Naive thymus-derived CD4-positive, alpha-beta T cell (primary cell): ENCODE measurements at regions not wholly inside any gene's neighbourhood (a gene's known extent, or its start where the extent isn't known, plus 50 kb on each side); places are given as distances from the start of the nearest gene placed in this dataset.

Experiments
- ATAC-seq: fragments of 150-1000 bp; cut with Tn5 transposase; 2 replicates; pipeline ENCODE4 v1.10.0; 2021; ENCODE audit warnings: mild to moderate bottlenecking, moderate library complexity
- CTCF ChIA-PET: fragments of 350-600 bp; sonication (Branson Sonifier 250); formaldehyde crosslinking; loops from one replicate; lab custom pipeline; 2021; ENCODE audit warnings: antibody characterized with exemption; lab: Charles Lee
- POLR2A ChIA-PET: fragments of 350-600 bp; sonication (Branson Sonifier 250); formaldehyde crosslinking; loops from one replicate; lab custom pipeline; 2021; ENCODE audit warnings: antibody characterized with exemption, inconsistent platforms; lab: Charles Lee
- DNase-seq, 9 donors: peaks; one replicate each; pipeline versions ENCODE4 v3.0.0 to v3.0.0-alpha.2; 2020 to 2022; ENCODE audit warnings: mixed read lengths in 1 of 9
- H3K27ac ChIP-seq: one replicate; pipeline ENCODE4 v1.7.0; 2013; ENCODE audit warnings: mild to moderate bottlenecking, low read depth, low read length, moderate library complexity
- H3K27me3 ChIP-seq, 2 donors: one replicate each; pipeline ENCODE4 v1.7.0; 2013; ENCODE audit warnings: low read length in 2 of 2, mild to moderate bottlenecking in 2 of 2, moderate library complexity in 2 of 2; ENCODE audit not compliant: control insufficient read depth in 2 of 2, insufficient read depth in 2 of 2
- H3K36me3 ChIP-seq, 3 experiments: 1 replicate in 2 of 3; 2 replicates in 1 of 3; pipeline ENCODE4 v1.7.0; 2013; ENCODE audit warnings: low read length in 3 of 3, mild to moderate bottlenecking in 3 of 3, moderate library complexity in 1 of 3; ENCODE audit not compliant: insufficient read depth in 3 of 3, control insufficient read depth in 2 of 3
- H3K4me1 ChIP-seq, 2 donors: one replicate each; pipeline ENCODE4 v1.7.0; 2013; ENCODE audit warnings: low read length in 2 of 2, mild to moderate bottlenecking in 2 of 2, moderate library complexity in 1 of 2; ENCODE audit not compliant: control insufficient read depth in 2 of 2, insufficient read depth in 2 of 2
- H3K4me3 ChIP-seq: 2 replicates; pipeline ENCODE4 v1.7.0; 2013; ENCODE audit warnings: mild to moderate bottlenecking, low read length
- H3K9me3 ChIP-seq, 3 experiments: 1 replicate in 2 of 3; 2 replicates in 1 of 3; pipeline ENCODE4 v1.7.0; 2013; ENCODE audit warnings: low read length in 3 of 3; ENCODE audit not compliant: control insufficient read depth in 2 of 3
- H3K27ac Mint-ChIP-seq, 9 donors: one replicate each; pipeline ENCODE4 v1.8.0; 2020 to 2022; ENCODE audit warnings: mixed read lengths in 9 of 9, mild to moderate bottlenecking in 8 of 9, moderate library complexity in 5 of 9, inconsistent platforms in 2 of 9
- H3K27me3 Mint-ChIP-seq, 5 donors: one replicate each; pipeline ENCODE4 v1.8.0; 2021 to 2022; ENCODE audit warnings: mixed read lengths in 5 of 5, mild to moderate bottlenecking in 1 of 5
- H3K36me3 Mint-ChIP-seq, 5 donors: one replicate each; pipeline ENCODE4 v1.8.0; 2020 to 2022; ENCODE audit warnings: mixed read lengths in 5 of 5, mild to moderate bottlenecking in 3 of 5, inconsistent platforms in 1 of 5
- H3K4me1 Mint-ChIP-seq, 7 donors: one replicate each; pipeline ENCODE4 v1.8.0; 2020 to 2022; ENCODE audit warnings: mixed read lengths in 7 of 7, mild to moderate bottlenecking in 3 of 7, inconsistent platforms in 1 of 7
- H3K4me3 Mint-ChIP-seq, 10 donors: one replicate each; pipeline ENCODE4 v1.8.0; 2020 to 2022; ENCODE audit warnings: mild to moderate bottlenecking in 10 of 10, mixed read lengths in 10 of 10, moderate library complexity in 6 of 10, inconsistent platforms in 2 of 10
- H3K9me3 Mint-ChIP-seq, 11 donors: one replicate each; pipeline ENCODE4 v1.8.0; 2020 to 2022; ENCODE audit warnings: mixed read lengths in 11 of 11, mild to moderate bottlenecking in 4 of 11, inconsistent platforms in 1 of 11, moderate library complexity in 1 of 11
- intact Hi-C, 2 donors: fragments of 100-400 bp; cut with micrococcal nuclease; formaldehyde crosslinking; loops; one replicate each; pipeline ENCODE4 v1.15.1; 2023

DNA sequence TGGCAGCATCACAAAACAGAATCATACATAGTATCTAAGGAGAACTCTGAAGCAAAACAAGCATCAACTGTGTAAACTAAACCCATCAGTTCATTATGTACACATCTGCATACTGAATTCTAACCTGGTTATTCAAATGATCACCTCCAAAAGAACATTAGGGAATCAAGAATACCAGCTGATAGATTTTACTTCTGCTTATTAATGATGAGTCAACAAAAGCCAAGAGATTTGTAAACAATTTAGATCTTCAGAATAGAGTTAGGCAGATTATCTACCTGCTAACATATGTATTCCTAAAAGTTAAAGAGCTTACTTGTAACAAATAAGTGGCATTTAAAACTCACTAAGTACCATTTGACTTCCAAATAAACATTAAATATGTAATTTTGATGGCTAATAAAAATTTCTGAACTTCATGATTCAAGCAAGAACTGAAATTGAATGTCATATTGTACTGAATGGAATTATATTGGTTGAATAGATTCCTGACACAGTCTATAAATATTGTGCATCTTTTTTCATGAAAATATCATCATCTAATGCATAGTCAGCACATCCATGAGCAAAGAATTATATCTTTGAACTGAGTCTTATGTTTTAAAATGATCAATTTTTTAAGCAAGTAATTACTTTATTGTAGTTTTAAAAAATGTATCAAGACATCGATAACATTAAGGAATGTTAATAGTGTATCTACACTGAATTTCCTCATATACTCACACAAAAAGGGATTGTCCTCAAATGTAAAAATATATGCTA is 470.5 kb downstream of the GRXCR1 start:
- ATAC-seq (no peak), DNase-seq (no peak)
- H3K4me3 Mint-ChIP-seq: no peak overlapping the region
- POLR2A ChIA-PET: no interaction called here
- Histone ChIP-seq H3K4me1 (no peaks in the 10 kb centered on the region), H3K4me3 (no peak overlapping the region), H3K27me3 (no peaks in the 10 kb centered on the region), H3K36me3 (no peaks in the 10 kb centered on the region), H3K27ac (no peak overlapping the region), H3K9me3 (no peaks in the 10 kb centered on the region)
- H3K27ac Mint-ChIP-seq: no peak overlapping the region
- H3K4me1 Mint-ChIP-seq: no peaks in the 10 kb centered on the region
- CTCF ChIA-PET: no interaction called here
- H3K27me3 Mint-ChIP-seq: no peaks in the 10 kb centered on the region
- H3K9me3 Mint-ChIP-seq: peaks cover 0 to 11% (median 0%) of the 10 kb centered on the region in 11 donors
- no peaks in the 10 kb centered on the region for H3K36me3 Mint-ChIP-seq
- intact Hi-C loops: no loop called here

DNA sequence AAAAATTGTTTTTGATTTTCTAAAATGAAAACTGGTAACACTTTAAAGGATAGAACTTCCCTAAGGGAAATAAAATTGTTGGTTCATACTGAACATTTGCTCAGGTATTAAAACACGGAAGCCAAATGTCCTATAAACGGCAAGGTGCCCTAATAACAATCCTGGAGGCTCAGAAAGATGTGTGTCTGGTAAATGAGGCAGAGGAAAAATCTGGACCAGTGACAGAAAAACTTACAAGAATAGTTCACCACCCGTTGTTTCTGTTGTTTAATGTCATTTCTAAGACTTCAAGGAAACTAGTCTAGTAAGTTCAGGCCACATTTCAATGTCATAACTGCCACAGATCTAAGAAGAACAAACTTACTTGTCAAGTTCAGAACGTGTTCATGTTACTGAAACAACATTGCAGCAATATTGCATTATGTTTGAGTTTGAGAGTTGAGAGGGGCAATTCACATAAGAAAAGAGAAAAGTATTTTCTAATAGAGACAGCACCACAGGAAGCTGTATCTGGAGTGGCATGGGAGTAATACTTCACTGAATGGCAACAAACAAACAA is 476.6 kb downstream of the GRXCR1 start:
- no peaks in the 10 kb centered on the region for H3K36me3 Mint-ChIP-seq
- intact Hi-C loops: no loop called here
- peaks cover 0 to 11% (median 2%) of the 10 kb centered on the region in 11 donors for H3K9me3 Mint-ChIP-seq
- Histone ChIP-seq H3K4me1 (no peaks in the 10 kb centered on the region), H3K9me3 (no peaks in the 10 kb centered on the region), H3K27me3 (no peaks in the 10 kb centered on the region), H3K4me3 (no peak overlapping the region), H3K36me3 (no peaks in the 10 kb centered on the region), H3K27ac (no peak overlapping the region)
- DNase-seq (no peak), ATAC-seq (no peak)
- CTCF ChIA-PET: no interaction called here
- no peak overlapping the region for H3K4me3 Mint-ChIP-seq
- POLR2A ChIA-PET: no interaction called here
- H3K27ac Mint-ChIP-seq: no peak overlapping the region
- H3K4me1 Mint-ChIP-seq: peaks cover 0 to 1% (median 0%) of the 10 kb centered on the region in 7 donors
- no peaks in the 10 kb centered on the region for H3K27me3 Mint-ChIP-seq

DNA sequence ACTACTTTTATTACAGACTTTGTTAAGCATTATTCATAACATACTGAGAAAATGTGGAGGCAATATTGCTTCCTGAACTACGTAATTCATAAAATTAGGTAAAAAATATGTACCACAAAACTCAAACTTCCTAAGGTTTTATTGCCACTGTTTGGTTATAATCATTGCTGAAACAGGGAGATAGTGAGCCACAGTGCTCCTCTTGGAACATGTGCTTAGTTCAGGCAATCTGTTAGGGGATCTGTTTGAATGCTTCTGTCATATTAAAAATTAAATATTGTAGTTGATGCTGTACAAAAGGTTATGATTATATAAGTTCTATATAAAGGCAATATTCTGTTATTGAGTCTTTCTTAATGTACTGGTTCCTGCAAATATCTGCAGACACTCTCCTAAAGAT is 480.7 kb downstream of the GRXCR1 start:
- Mint-ChIP-seq H3K36me3 (no peaks in the 10 kb centered on the region), H3K9me3 (peaks cover 0 to 34% (median 3%) of the 10 kb centered on the region in 11 donors), H3K27ac (no peak overlapping the region), H3K4me3 (no peak overlapping the region), H3K4me1 (peaks cover 0 to 1% (median 0%) of the 10 kb centered on the region in 7 donors), H3K27me3 (no peaks in the 10 kb centered on the region)
- intact Hi-C loops: no loop called here
- Histone ChIP-seq H3K4me3 (no peak overlapping the region), H3K36me3 (no peaks in the 10 kb centered on the region), H3K9me3 (no peaks in the 10 kb centered on the region), H3K27me3 (no peaks in the 10 kb centered on the region), H3K4me1 (no peaks in the 10 kb centered on the region), H3K27ac (no peak overlapping the region)
- DNase-seq (no peak), ATAC-seq (no peak)
- ChIA-PET CTCF (no interaction called here), POLR2A (no interaction called here)

DNA sequence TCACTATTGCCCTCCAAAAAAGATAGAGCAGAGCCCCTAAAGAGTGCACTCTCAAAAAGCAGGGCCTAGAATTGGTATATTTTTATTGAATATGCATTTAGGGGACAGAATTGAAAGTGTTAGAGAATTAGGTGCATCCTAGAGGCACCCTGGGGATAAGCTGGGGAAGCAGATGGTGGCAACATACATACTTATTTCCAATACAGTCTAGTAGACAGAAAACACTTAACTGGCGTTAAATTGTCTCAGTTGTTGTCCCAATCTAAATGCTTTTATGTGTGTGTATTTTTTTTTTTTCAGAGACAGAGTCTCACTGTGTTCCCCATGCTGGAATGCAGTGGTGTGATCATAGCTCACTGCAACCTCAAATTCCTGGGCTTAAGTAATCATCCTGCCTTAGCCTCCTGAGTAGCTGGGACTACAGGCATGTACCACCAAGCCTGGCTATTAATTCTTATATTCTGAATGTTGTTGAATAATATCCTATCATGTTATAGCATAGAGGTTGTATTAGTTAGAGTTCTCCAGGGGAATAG is 481.8 kb downstream of the GRXCR1 start:
- H3K36me3 ChIP-seq: no peaks in the 10 kb centered on the region
- Mint-ChIP-seq H3K27ac (no peak overlapping the region), H3K9me3 (peaks cover 0 to 34% (median 5%) of the 10 kb centered on the region in 11 donors), H3K4me3 (no peak overlapping the region), H3K27me3 (no peaks in the 10 kb centered on the region), H3K4me1 (peaks cover 0 to 1% (median 0%) of the 10 kb centered on the region in 7 donors), H3K36me3 (no peaks in the 10 kb centered on the region)
- ATAC-seq: no peak
- H3K27ac ChIP-seq: no peak overlapping the region
- POLR2A ChIA-PET: no interaction called here
- no peaks in the 10 kb centered on the region for H3K9me3 ChIP-seq
- CTCF ChIA-PET: no interaction called here
- H3K27me3 ChIP-seq: no peaks in the 10 kb centered on the region
- no peaks in the 10 kb centered on the region for H3K4me1 ChIP-seq
- no peak overlapping the region for H3K4me3 ChIP-seq
- no peak for DNase-seq
- intact Hi-C loops: no loop called here

DNA sequence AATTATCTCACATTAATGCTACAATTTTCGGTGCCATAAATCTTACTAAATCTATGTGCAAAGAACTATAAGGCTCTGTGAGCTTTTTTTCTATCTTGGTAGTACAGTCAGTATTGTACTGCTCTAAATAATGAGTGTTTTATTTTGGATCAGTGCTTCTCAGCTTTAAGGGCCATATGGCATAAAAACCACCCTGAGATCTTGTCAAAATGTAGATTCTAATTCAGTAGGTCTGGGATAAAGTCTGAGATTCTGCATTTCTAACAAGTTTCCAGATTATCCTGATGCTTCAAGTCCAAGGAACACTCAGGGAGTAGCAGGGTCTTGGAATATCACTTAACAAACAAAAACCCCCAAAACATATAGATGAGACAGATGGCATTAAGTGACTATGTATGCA is 486.5 kb downstream of the GRXCR1 start:
- intact Hi-C loops: no loop called here
- Mint-ChIP-seq H3K9me3 (peaks cover 0 to 41% (median 3%) of the 10 kb centered on the region in 11 donors), H3K36me3 (no peaks in the 10 kb centered on the region), H3K27ac (no peak overlapping the region), H3K4me1 (peaks cover 0 to 1% (median 0%) of the 10 kb centered on the region in 7 donors), H3K27me3 (no peaks in the 10 kb centered on the region), H3K4me3 (no peak overlapping the region)
- no peaks in the 10 kb centered on the region for H3K36me3 ChIP-seq
- DNase-seq: no peak
- POLR2A ChIA-PET: no interaction called here
- H3K4me1 ChIP-seq: no peaks in the 10 kb centered on the region
- no peaks in the 10 kb centered on the region for H3K9me3 ChIP-seq
- no peaks in the 10 kb centered on the region for H3K27me3 ChIP-seq
- no peak overlapping the region for H3K27ac ChIP-seq
- CTCF ChIA-PET: no interaction called here
- ATAC-seq: no peak
- H3K4me3 ChIP-seq: no peak overlapping the region

DNA sequence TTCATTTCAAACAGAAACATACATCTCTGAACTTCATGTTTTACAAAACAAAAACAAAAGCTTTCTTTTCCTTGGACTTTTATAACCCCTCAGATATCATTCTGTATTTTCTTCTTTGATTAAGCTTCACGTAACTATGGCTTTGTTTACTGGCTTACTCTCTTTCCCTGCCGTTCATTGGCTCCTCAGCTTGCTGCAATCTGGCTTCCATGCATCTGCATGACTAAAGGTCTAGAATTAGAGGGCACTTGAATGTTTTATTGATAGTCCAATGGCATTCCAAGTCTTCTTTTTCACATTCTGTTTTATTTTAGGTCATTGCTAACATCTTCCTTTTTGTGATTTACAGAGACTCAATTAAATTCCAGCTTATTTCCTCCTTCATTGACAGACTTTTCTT is 487.6 kb downstream of the GRXCR1 start:
- DNase-seq (no peak), ATAC-seq (no peak)
- no peaks in the 10 kb centered on the region for H3K36me3 Mint-ChIP-seq
- Histone ChIP-seq H3K9me3 (no peaks in the 10 kb centered on the region), H3K27ac (no peak overlapping the region), H3K4me1 (no peaks in the 10 kb centered on the region), H3K36me3 (no peaks in the 10 kb centered on the region), H3K27me3 (no peaks in the 10 kb centered on the region), H3K4me3 (no peak overlapping the region)
- ChIA-PET CTCF (no interaction called here), POLR2A (no interaction called here)
- no peaks in the 10 kb centered on the region for H3K27me3 Mint-ChIP-seq
- no peak overlapping the region for H3K4me3 Mint-ChIP-seq
- H3K9me3 Mint-ChIP-seq: peaks cover 0 to 33% (median 3%) of the 10 kb centered on the region in 11 donors
- H3K27ac Mint-ChIP-seq: no peak overlapping the region
- intact Hi-C loops: no loop called here
- peaks cover 0 to 1% (median 0%) of the 10 kb centered on the region in 7 donors for H3K4me1 Mint-ChIP-seq

DNA sequence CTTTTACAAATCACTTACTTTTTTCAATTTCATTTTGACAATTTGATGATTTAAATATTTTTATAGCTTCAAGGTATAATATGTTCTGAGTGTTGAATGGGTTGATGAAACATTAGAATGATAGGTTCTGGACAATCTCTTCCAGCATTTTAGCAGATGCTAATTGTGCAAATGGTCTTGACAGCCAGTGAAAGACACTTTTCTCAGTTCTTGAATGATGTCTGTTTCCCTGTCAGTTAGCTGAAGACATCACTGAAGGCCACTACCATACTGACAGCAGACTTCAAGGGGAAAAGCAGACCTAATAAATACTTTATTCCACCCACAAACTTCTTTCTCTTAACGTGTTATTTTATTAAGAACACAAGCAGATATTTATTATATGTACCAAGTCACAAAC is 498.6 kb downstream of the GRXCR1 start:
- POLR2A ChIA-PET: no interaction called here
- H3K4me3 Mint-ChIP-seq: no peak overlapping the region
- Histone ChIP-seq H3K4me3 (no peak overlapping the region), H3K9me3 (no peaks in the 10 kb centered on the region), H3K27ac (no peak overlapping the region), H3K27me3 (no peaks in the 10 kb centered on the region), H3K36me3 (no peaks in the 10 kb centered on the region), H3K4me1 (no peaks in the 10 kb centered on the region)
- H3K9me3 Mint-ChIP-seq: peaks cover 0 to 7% (median 2%) of the 10 kb centered on the region in 11 donors
- no peaks in the 10 kb centered on the region for H3K27me3 Mint-ChIP-seq
- H3K27ac Mint-ChIP-seq: no peak overlapping the region
- no peaks in the 10 kb centered on the region for H3K4me1 Mint-ChIP-seq
- intact Hi-C loops: no loop called here
- CTCF ChIA-PET: no interaction called here
- DNase-seq (no peak), ATAC-seq (no peak)
- no peaks in the 10 kb centered on the region for H3K36me3 Mint-ChIP-seq
